Astrocyte (in vitro differentiated cells and primary cell): ENCODE measurements at regions not wholly inside any gene's neighbourhood (a gene's known extent, or its start where the extent isn't known, plus 50 kb on each side); places are given as distances from the start of the nearest gene placed in this dataset.

ENCODE experiments used
- EZH2 ChIP-seq: IDR thresholded peaks from 2 replicates; pipeline ENCODE4 v1.6.1; 2012; ENCODE audit warnings: mild to moderate bottlenecking, low read length, inconsistent platforms; ENCODE audit not compliant: insufficient read depth
- TF ChIP-seq, protein P1 (sequence below): IDR thresholded peaks from 2 replicates; pipeline ENCODE4 v1.5.1; 2011; ENCODE audit warnings: low read depth, mild to moderate bottlenecking, inconsistent platforms, low read length, moderate library complexity; ENCODE audit not compliant: insufficient read depth

DNA sequence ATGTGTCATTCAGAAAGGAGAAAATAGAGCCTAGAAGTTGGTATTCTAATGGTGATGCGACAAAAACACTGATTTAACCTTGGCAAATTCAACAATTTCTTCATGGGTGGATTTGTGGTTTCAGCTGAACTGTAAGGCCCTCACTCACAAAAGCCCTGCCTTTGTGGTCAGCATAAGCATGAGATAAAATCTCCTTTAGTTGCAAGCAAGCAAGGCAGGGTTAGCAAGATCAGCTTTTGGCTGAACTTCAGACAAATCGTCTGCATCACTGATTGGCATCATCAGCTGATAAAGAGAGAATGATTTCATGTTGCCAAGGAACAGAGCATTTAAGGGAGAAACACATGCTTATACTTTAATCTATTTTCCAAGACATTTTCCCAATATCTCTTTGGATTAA lies 2582.2 kb downstream of the PCDH7 start:
- no peak for TF ChIP-seq EZH2
- TF ChIP-seq, protein P1, sequence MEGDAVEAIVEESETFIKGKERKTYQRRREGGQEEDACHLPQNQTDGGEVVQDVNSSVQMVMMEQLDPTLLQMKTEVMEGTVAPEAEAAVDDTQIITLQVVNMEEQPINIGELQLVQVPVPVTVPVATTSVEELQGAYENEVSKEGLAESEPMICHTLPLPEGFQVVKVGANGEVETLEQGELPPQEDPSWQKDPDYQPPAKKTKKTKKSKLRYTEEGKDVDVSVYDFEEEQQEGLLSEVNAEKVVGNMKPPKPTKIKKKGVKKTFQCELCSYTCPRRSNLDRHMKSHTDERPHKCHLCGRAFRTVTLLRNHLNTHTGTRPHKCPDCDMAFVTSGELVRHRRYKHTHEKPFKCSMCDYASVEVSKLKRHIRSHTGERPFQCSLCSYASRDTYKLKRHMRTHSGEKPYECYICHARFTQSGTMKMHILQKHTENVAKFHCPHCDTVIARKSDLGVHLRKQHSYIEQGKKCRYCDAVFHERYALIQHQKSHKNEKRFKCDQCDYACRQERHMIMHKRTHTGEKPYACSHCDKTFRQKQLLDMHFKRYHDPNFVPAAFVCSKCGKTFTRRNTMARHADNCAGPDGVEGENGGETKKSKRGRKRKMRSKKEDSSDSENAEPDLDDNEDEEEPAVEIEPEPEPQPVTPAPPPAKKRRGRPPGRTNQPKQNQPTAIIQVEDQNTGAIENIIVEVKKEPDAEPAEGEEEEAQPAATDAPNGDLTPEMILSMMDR, result no peak
